Karpas-422 (cell line): ENCODE measurements at regions not wholly inside any gene's neighbourhood (a gene's known extent, or its start where the extent isn't known, plus 50 kb on each side); places are given as distances from the start of the nearest gene placed in this dataset.

Source experiments
- DNase-seq: peaks from one replicate; pipeline ENCODE4 v3.0.0-alpha.2; 2015
- H2AFZ ChIP-seq: fragments of 200-600 bp; sonication (generic); 2 replicates; pipeline ENCODE4 v1.6.1; 2014; ENCODE audit warnings: antibody characterized with exemption, low read length, mixed read lengths
- H3K27ac ChIP-seq: fragments of 200-600 bp; sonication (generic); 2 replicates; pipeline ENCODE4 v1.5.1; 2014; ENCODE audit warnings: mild to moderate bottlenecking, low read length, moderate library complexity
- H3K27me3 ChIP-seq: fragments of 200-600 bp; sonication (generic); 2 replicates; pipeline ENCODE4 v1.6.1; 2014; ENCODE audit warnings: low read length, mixed read lengths
- H3K36me3 ChIP-seq: fragments of 200-600 bp; sonication (generic); 2 replicates; pipeline ENCODE4 v1.6.1; 2014; ENCODE audit warnings: low read length, mixed read lengths; ENCODE audit not compliant: insufficient read depth
- H3K4me1 ChIP-seq: fragments of 200-600 bp; sonication (generic); 2 replicates; pipeline ENCODE4 v1.6.1; 2014; ENCODE audit warnings: mild to moderate bottlenecking, low read length, mixed read lengths
- H3K4me2 ChIP-seq: fragments of 200-600 bp; sonication (generic); 2 replicates; pipeline ENCODE4 v1.6.1; 2014; ENCODE audit warnings: low read length, low read depth, mild to moderate bottlenecking; ENCODE audit not compliant: poor library complexity, severe bottlenecking
- H3K4me3 ChIP-seq: fragments of 200-600 bp; sonication (generic); 2 replicates; pipeline ENCODE4 v1.5.1; 2014; ENCODE audit warnings: mild to moderate bottlenecking, antibody characterized with exemption, low read length, mixed read lengths
- H3K79me2 ChIP-seq: fragments of 200-600 bp; sonication (generic); 2 replicates; pipeline ENCODE4 v1.6.1; 2014; ENCODE audit warnings: mild to moderate bottlenecking, low read length, mixed read lengths
- H3K9ac ChIP-seq: fragments of 200-600 bp; sonication (generic); 2 replicates; pipeline ENCODE4 v1.6.0; 2014; ENCODE audit warnings: low read length
- H3K9me2 ChIP-seq: fragments of 200-600 bp; sonication (generic), shearing (Covaris generic); replicated peaks from 2 replicates; pipeline ENCODE4 v1.6.0; 2014; ENCODE audit warnings: mild to moderate bottlenecking, low read length, moderate library complexity; ENCODE audit not compliant: insufficient read depth
- H3K9me3 ChIP-seq: fragments of 300-700, 200-600 bp; sonication (generic); 2 replicates; pipeline ENCODE4 v1.6.1; 2014; ENCODE audit warnings: low read length, mixed read lengths
- H4K20me1 ChIP-seq: fragments of 200-600 bp; sonication (generic); 2 replicates; pipeline ENCODE4 v1.6.1; 2014; ENCODE audit warnings: mild to moderate bottlenecking, antibody characterized with exemption, low read length, low read depth; ENCODE audit not compliant: insufficient read depth

GRCh38 chr21:19810779-19811178, 1187.4 kb upstream of the NCAM2 start:
- H3K27ac ChIP-seq: no peak overlapping the region
- DNase-seq: no peak
- no peak overlapping the region for H2AFZ ChIP-seq
- no peak overlapping the region for H3K4me2 ChIP-seq
- H4K20me1 ChIP-seq: no peaks in the 10 kb centered on the region
- H3K4me1 ChIP-seq: no peaks in the 10 kb centered on the region
- H3K9me2 ChIP-seq: no peaks in the 10 kb centered on the region
- no peaks in the 10 kb centered on the region for H3K27me3 ChIP-seq
- no peaks in the 10 kb centered on the region for H3K79me2 ChIP-seq
- peaks cover 16% of the 10 kb centered on the region for H3K9me3 ChIP-seq
- no peak overlapping the region for H3K4me3 ChIP-seq
- H3K36me3 ChIP-seq: no peaks in the 10 kb centered on the region
- no peak overlapping the region for H3K9ac ChIP-seq

- Histone ChIP-seq H4K20me1 (no peaks in the 10 kb centered on the region), H3K9me3 (peaks cover 59% of the 10 kb centered on the region), H3K36me3 (no peaks in the 10 kb centered on the region), H3K27ac (no peak overlapping the region), H3K4me1 (no peaks in the 10 kb centered on the region), H3K9me2 (no peaks in the 10 kb centered on the region), H3K4me2 (no peak overlapping the region), H3K79me2 (no peaks in the 10 kb centered on the region), H3K4me3 (no peak overlapping the region), H3K9ac (no peak overlapping the region), H2AFZ (no peak overlapping the region), H3K27me3 (no peaks in the 10 kb centered on the region)
- DNase-seq: no peak
Observed at GRCh38 chr21:19830446-19830845, 1167.8 kb upstream of the NCAM2 start.

- H3K4me1 ChIP-seq: no peaks in the 10 kb centered on the region
- H3K36me3 ChIP-seq: no peaks in the 10 kb centered on the region
- H3K9ac ChIP-seq: no peak overlapping the region
- no peak overlapping the region for H3K4me2 ChIP-seq
- H3K27ac ChIP-seq: no peak overlapping the region
- H4K20me1 ChIP-seq: no peaks in the 10 kb centered on the region
- no peaks in the 10 kb centered on the region for H3K79me2 ChIP-seq
- no peaks in the 10 kb centered on the region for H3K27me3 ChIP-seq
- H3K9me2 ChIP-seq: no peaks in the 10 kb centered on the region
- DNase-seq: no peak
- peaks cover 49% of the 10 kb centered on the region for H3K9me3 ChIP-seq
- no peak overlapping the region for H3K4me3 ChIP-seq
- H2AFZ ChIP-seq: no peak overlapping the region
Observed at GRCh38 chr21:19832551-19832950, 1165.7 kb upstream of the NCAM2 start.

GRCh38 chr21:19833082-19833481, 1165.1 kb upstream of the NCAM2 start:
- Histone ChIP-seq H2AFZ (no peak overlapping the region), H3K4me1 (no peaks in the 10 kb centered on the region), H4K20me1 (no peaks in the 10 kb centered on the region), H3K4me2 (no peak overlapping the region), H3K27me3 (no peaks in the 10 kb centered on the region), H3K36me3 (no peaks in the 10 kb centered on the region), H3K79me2 (no peaks in the 10 kb centered on the region), H3K9me2 (no peaks in the 10 kb centered on the region), H3K4me3 (no peak overlapping the region), H3K9me3 (peaks cover 45% of the 10 kb centered on the region), H3K9ac (no peak overlapping the region), H3K27ac (no peak overlapping the region)
- no peak for DNase-seq

GRCh38 chr21:19842601-19843000, 1155.6 kb upstream of the NCAM2 start:
- H3K36me3 ChIP-seq: no peaks in the 10 kb centered on the region
- no peak for DNase-seq
- H3K27ac ChIP-seq: no peak overlapping the region

GRCh38 chr21:19844334-19844733, 1153.9 kb upstream of the NCAM2 start:
- Histone ChIP-seq H3K9me3 (peaks cover 14% of the 10 kb centered on the region), H3K9ac (no peak overlapping the region), H4K20me1 (no peaks in the 10 kb centered on the region), H3K27ac (no peak overlapping the region), H3K4me1 (no peaks in the 10 kb centered on the region), H3K4me3 (no peak overlapping the region), H3K36me3 (no peaks in the 10 kb centered on the region), H3K9me2 (no peaks in the 10 kb centered on the region), H3K79me2 (no peaks in the 10 kb centered on the region), H2AFZ (no peak overlapping the region), H3K4me2 (no peak overlapping the region), H3K27me3 (no peaks in the 10 kb centered on the region)
- DNase-seq: no peak

More at GRCh38 chr21:19842601-19843000, 1155.6 kb upstream of the NCAM2 start:
- Histone ChIP-seq H3K4me3 (no peak overlapping the region), H3K9ac (no peak overlapping the region), H3K9me2 (no peaks in the 10 kb centered on the region), H3K4me1 (no peaks in the 10 kb centered on the region), H2AFZ (no peak overlapping the region), H3K79me2 (no peaks in the 10 kb centered on the region), H4K20me1 (no peaks in the 10 kb centered on the region), H3K4me2 (no peak overlapping the region), H3K9me3 (peaks cover 17% of the 10 kb centered on the region), H3K27me3 (no peaks in the 10 kb centered on the region)

- no peaks in the 10 kb centered on the region for H4K20me1 ChIP-seq
- DNase-seq: no peak
Observed at GRCh38 chr21:19850157-19850556, 1148.1 kb upstream of the NCAM2 start.

GRCh38 chr21:19853061-19853460, 1145.1 kb upstream of the NCAM2 start:
- Histone ChIP-seq H3K36me3 (no peaks in the 10 kb centered on the region), H3K4me2 (no peak overlapping the region), H2AFZ (no peak overlapping the region), H3K9me3 (peaks cover 27% of the 10 kb centered on the region), H4K20me1 (no peaks in the 10 kb centered on the region), H3K79me2 (no peaks in the 10 kb centered on the region), H3K9me2 (no peaks in the 10 kb centered on the region), H3K27ac (no peak overlapping the region), H3K9ac (no peak overlapping the region), H3K4me3 (no peak overlapping the region), H3K4me1 (no peaks in the 10 kb centered on the region), H3K27me3 (no peaks in the 10 kb centered on the region)
- no peak for DNase-seq

More at GRCh38 chr21:19850157-19850556, 1148.1 kb upstream of the NCAM2 start:
- H3K27me3 ChIP-seq: no peaks in the 10 kb centered on the region
- no peaks in the 10 kb centered on the region for H3K9me2 ChIP-seq
- H3K79me2 ChIP-seq: no peaks in the 10 kb centered on the region
- H3K9me3 ChIP-seq: peaks cover 30% of the 10 kb centered on the region
- no peak overlapping the region for H2AFZ ChIP-seq
- no peak overlapping the region for H3K4me2 ChIP-seq
- no peaks in the 10 kb centered on the region for H3K36me3 ChIP-seq
- no peak overlapping the region for H3K9ac ChIP-seq
- no peak overlapping the region for H3K27ac ChIP-seq
- no peaks in the 10 kb centered on the region for H3K4me1 ChIP-seq
- no peak overlapping the region for H3K4me3 ChIP-seq
